WTC11 (cell line): ENCODE measurements at regions not wholly inside any gene's neighbourhood (a gene's known extent, or its start where the extent isn't known, plus 50 kb on each side); places are given as distances from the start of the nearest gene placed in this dataset.

ENCODE experiments used
- JUN ChIP-seq: sonication (generic); formaldehyde crosslinking; IDR thresholded peaks from 2 replicates; pipeline ENCODE4 v1.8.0; 2023; ENCODE audit warnings: mild to moderate bottlenecking, missing genetic modification reagents
- TF ChIP-seq, protein P1 (sequence below): fragments of 200-600 bp; IDR thresholded peaks from 2 replicates; pipeline ENCODE4 v1.8.0; 2022; ENCODE audit warnings: antibody characterized with exemption
- TF ChIP-seq, protein P2 (sequence below): sonication (generic); formaldehyde crosslinking; IDR thresholded peaks from 2 replicates; pipeline ENCODE4 v1.8.1; 2022; ENCODE audit warnings: low read depth, mild to moderate bottlenecking, moderate library complexity, missing genetic modification reagents, borderline replicate concordance

DNA sequence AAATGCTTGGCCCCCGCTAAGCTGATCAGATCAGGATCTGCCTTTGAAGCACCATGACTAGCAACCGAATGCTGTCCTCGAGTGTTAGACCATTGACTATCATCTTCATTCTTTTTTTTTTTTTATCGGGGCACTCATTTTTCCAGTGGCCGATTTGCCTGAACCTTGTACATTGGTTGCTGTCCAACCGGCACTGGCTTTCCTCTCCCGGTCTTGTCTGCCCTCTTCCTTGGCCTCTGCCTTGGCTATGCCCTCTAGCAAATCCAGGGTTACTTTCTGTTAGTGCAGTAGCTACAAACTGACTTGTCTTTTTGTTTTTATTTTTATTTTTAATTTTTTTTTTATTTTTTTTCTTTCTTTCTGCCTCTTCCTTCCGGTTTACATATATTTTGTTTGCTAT lies 102.3 kb downstream of the ALG10 start:
- TF ChIP-seq, protein P1, sequence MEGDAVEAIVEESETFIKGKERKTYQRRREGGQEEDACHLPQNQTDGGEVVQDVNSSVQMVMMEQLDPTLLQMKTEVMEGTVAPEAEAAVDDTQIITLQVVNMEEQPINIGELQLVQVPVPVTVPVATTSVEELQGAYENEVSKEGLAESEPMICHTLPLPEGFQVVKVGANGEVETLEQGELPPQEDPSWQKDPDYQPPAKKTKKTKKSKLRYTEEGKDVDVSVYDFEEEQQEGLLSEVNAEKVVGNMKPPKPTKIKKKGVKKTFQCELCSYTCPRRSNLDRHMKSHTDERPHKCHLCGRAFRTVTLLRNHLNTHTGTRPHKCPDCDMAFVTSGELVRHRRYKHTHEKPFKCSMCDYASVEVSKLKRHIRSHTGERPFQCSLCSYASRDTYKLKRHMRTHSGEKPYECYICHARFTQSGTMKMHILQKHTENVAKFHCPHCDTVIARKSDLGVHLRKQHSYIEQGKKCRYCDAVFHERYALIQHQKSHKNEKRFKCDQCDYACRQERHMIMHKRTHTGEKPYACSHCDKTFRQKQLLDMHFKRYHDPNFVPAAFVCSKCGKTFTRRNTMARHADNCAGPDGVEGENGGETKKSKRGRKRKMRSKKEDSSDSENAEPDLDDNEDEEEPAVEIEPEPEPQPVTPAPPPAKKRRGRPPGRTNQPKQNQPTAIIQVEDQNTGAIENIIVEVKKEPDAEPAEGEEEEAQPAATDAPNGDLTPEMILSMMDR, result no peak
- TF ChIP-seq, protein P2, sequence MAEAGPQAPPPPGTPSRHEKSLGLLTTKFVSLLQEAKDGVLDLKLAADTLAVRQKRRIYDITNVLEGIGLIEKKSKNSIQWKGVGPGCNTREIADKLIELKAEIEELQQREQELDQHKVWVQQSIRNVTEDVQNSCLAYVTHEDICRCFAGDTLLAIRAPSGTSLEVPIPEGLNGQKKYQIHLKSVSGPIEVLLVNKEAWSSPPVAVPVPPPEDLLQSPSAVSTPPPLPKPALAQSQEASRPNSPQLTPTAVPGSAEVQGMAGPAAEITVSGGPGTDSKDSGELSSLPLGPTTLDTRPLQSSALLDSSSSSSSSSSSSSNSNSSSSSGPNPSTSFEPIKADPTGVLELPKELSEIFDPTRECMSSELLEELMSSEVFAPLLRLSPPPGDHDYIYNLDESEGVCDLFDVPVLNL (CRISPR knock-in tag), result no peak
- no peak for TF ChIP-seq JUN (CRISPR knock-in tag)
